ENCODE measurements at regions not wholly inside any gene's neighbourhood (a gene's known extent, or its start where the extent isn't known, plus 50 kb on each side); places are given as distances from the start of the nearest gene placed in this dataset.

GRCh38 chr4:28358606-28359005, 1498.0 kb downstream of the STIM2 start:
- TF ChIP-seq CTCF (IDR thresholded peaks at IDR 0.05; ENCODE audit: low read depth, low read length, poor library complexity, severe bottlenecking): no peak
- TF ChIP-seq EZH2phosphoT487 (IDR thresholded peaks at IDR 0.05; ENCODE audit: borderline replicate concordance, low read length): no peak

All from DOHH2 (cell line).